H9 (cell line): ENCODE measurements at regions not wholly inside any gene's neighbourhood (a gene's known extent, or its start where the extent isn't known, plus 50 kb on each side); places are given as distances from the start of the nearest gene placed in this dataset.

Experiments
- DNase-seq: peaks from one replicate; pipeline ENCODE4 v3.0.0-alpha.2; 2017
- H2AFZ ChIP-seq: one replicate; pipeline ENCODE4 v1.6.1; 2013; ENCODE audit warnings: mild to moderate bottlenecking, low read length, control low read depth, moderate library complexity
- H2AK5ac ChIP-seq: 2 replicates; pipeline ENCODE4 v1.6.1; 2013; ENCODE audit warnings: low read length, control low read depth, mixed read lengths; ENCODE audit not compliant: insufficient read length
- H2BK120ac ChIP-seq: one replicate; pipeline ENCODE4 v1.6.1; 2013; ENCODE audit warnings: low read depth, mild to moderate bottlenecking, low read length, control low read depth, inconsistent platforms; ENCODE audit not compliant: poor library complexity, severe bottlenecking
- H2BK12ac ChIP-seq: 2 replicates; pipeline ENCODE4 v1.6.1; 2013; ENCODE audit warnings: low read length, control low read depth, mixed read lengths, low read depth; ENCODE audit not compliant: insufficient read length
- H2BK15ac ChIP-seq: 2 replicates; pipeline ENCODE4 v1.6.1; 2013; ENCODE audit warnings: low read depth, low read length, control low read depth
- H2BK20ac ChIP-seq: one replicate; pipeline ENCODE4 v1.6.1; 2013; ENCODE audit warnings: low read depth, mild to moderate bottlenecking, low read length, control low read depth, inconsistent platforms; ENCODE audit not compliant: poor library complexity, severe bottlenecking
- H2BK5ac ChIP-seq: 2 replicates; pipeline ENCODE4 v1.6.1; 2013; ENCODE audit warnings: low read length, control low read depth, mixed read lengths; ENCODE audit not compliant: insufficient read length
- H3K14ac ChIP-seq: 2 replicates; pipeline ENCODE4 v1.6.1; 2013; ENCODE audit warnings: low read length, control low read depth; ENCODE audit not compliant: insufficient read depth
- H3K18ac ChIP-seq: 2 replicates; pipeline ENCODE4 v1.6.1; 2013; ENCODE audit warnings: low read depth, mild to moderate bottlenecking, mixed read lengths, low read length, control low read depth; ENCODE audit not compliant: insufficient read length
- H3K23ac ChIP-seq: 2 replicates; pipeline ENCODE4 v1.6.1; 2013; ENCODE audit warnings: low read length, control low read depth, mixed read lengths, low read depth; ENCODE audit not compliant: insufficient read length
- H3K23me2 ChIP-seq: 2 replicates; pipeline ENCODE4 v1.6.1; 2013; ENCODE audit warnings: low read depth, mild to moderate bottlenecking, mixed read lengths, low read length, control low read depth; ENCODE audit not compliant: insufficient read length, poor library complexity, severe bottlenecking
- H3K27ac ChIP-seq: 2 replicates; pipeline ENCODE4 v1.5.1; 2013; ENCODE audit warnings: low read length, control low read depth, mixed read lengths, low read depth; ENCODE audit not compliant: insufficient read length
- H3K27me3 ChIP-seq: 2 replicates; pipeline ENCODE4 v1.6.1; 2013; ENCODE audit warnings: low read length, control low read depth, inconsistent platforms; ENCODE audit not compliant: insufficient read depth
- H3K4ac ChIP-seq: 2 replicates; pipeline ENCODE4 v1.6.1; 2013; ENCODE audit warnings: low read depth, mild to moderate bottlenecking, control low read depth, inconsistent platforms, low read length, moderate library complexity
- H3K4me1 ChIP-seq: 2 replicates; pipeline ENCODE4 v1.6.1; 2013; ENCODE audit warnings: low read length, control low read depth, inconsistent platforms; ENCODE audit not compliant: insufficient read depth
- H3K4me2 ChIP-seq: 2 replicates; pipeline ENCODE4 v1.6.1; 2013; ENCODE audit warnings: low read length, control low read depth, mixed read lengths; ENCODE audit not compliant: insufficient read length, insufficient read depth
- H3K56ac ChIP-seq: 2 replicates; pipeline ENCODE4 v1.6.1; 2013; ENCODE audit warnings: low read depth, mild to moderate bottlenecking, mixed read lengths, low read length, control low read depth; ENCODE audit not compliant: insufficient read length
- H3K79me1 ChIP-seq: 2 replicates; pipeline ENCODE4 v1.6.1; 2013; ENCODE audit warnings: low read depth, mild to moderate bottlenecking, moderate library complexity, low read length, control low read depth, inconsistent platforms; ENCODE audit not compliant: insufficient read depth, poor library complexity, severe bottlenecking
- H3K79me2 ChIP-seq: 2 replicates; pipeline ENCODE4 v1.6.1; 2013; ENCODE audit warnings: low read length, control low read depth, inconsistent platforms; ENCODE audit not compliant: insufficient read depth
- H3K9ac ChIP-seq: 2 replicates; pipeline ENCODE4 v1.6.1; 2013; ENCODE audit warnings: low read length, control low read depth, mixed read lengths; ENCODE audit not compliant: insufficient read length; ENCODE audit errors: extremely low read depth
- H3K9me3 ChIP-seq: one replicate; pipeline ENCODE4 v1.6.1; 2013; ENCODE audit warnings: low read depth, low read length, inconsistent platforms; ENCODE audit not compliant: control insufficient read depth
- H3T11ph ChIP-seq: one replicate; pipeline ENCODE4 v1.6.1; 2013; ENCODE audit warnings: mild to moderate bottlenecking, low read length, control low read depth, inconsistent platforms
- H4K20me1 ChIP-seq: one replicate; pipeline ENCODE4 v1.6.1; 2013; ENCODE audit not compliant: control insufficient read depth, insufficient read length, insufficient read depth
- H4K5ac ChIP-seq: 2 replicates; pipeline ENCODE4 v1.6.1; 2013; ENCODE audit warnings: low read depth, mild to moderate bottlenecking, mixed read lengths, low read length, control low read depth; ENCODE audit not compliant: insufficient read length
- H4K8ac ChIP-seq: replicated peaks from 2 replicates; pipeline ENCODE4 v1.6.1; 2013; ENCODE audit warnings: low read length, control low read depth, mixed read lengths, low read depth; ENCODE audit not compliant: insufficient read length
- H4K91ac ChIP-seq: 2 replicates; pipeline ENCODE4 v1.6.1; 2013; ENCODE audit warnings: low read depth, mild to moderate bottlenecking, moderate library complexity, mixed read lengths, low read length, control low read depth; ENCODE audit not compliant: insufficient read length
- H3K27ac Mint-ChIP-seq, 3 experiments: 2 replicates in 2 of 3; 3 replicates in 1 of 3; pipeline ENCODE4 v1.8.0; 2020 to 2021; ENCODE audit warnings: mixed read lengths in 3 of 3, mild to moderate bottlenecking in 1 of 3, moderate library complexity in 1 of 3
- H3K27me3 Mint-ChIP-seq: 2 replicates; pipeline ENCODE4 v1.8.0; 2021; ENCODE audit warnings: low read depth, mild to moderate bottlenecking, moderate library complexity, mixed read lengths
- H3K36me3 Mint-ChIP-seq, 3 experiments: 2 replicates in 2 of 3; 3 replicates in 1 of 3; pipeline ENCODE4 v1.8.0; 2020 to 2021; ENCODE audit warnings: low read depth in 3 of 3, mixed read lengths in 3 of 3; ENCODE audit not compliant: insufficient read depth in 1 of 3
- H3K4me1 Mint-ChIP-seq, 2 experiments: 2 replicates each; pipeline ENCODE4 v1.8.0; 2020; ENCODE audit warnings: mixed read lengths in 2 of 2
- H3K4me3 Mint-ChIP-seq, 2 experiments: 2 replicates in 1 of 2; 3 replicates in 1 of 2; pipeline ENCODE4 v1.8.0; 2020 to 2021; ENCODE audit warnings: mild to moderate bottlenecking in 2 of 2, mixed read lengths in 2 of 2, moderate library complexity in 1 of 2
- H3K9me3 Mint-ChIP-seq, 2 experiments: 2 replicates in 1 of 2; 3 replicates in 1 of 2; pipeline ENCODE4 v1.8.0; 2020; ENCODE audit warnings: mild to moderate bottlenecking in 2 of 2, mixed read lengths in 2 of 2, moderate library complexity in 1 of 2
- CTCF ChIP-seq: fragments of 200-600 bp; sonication (generic); conservative IDR thresholded peaks from 3 replicates; pipeline ENCODE4 v1.8.0; 2021; ENCODE audit warnings: antibody characterized with exemption, mild to moderate bottlenecking
- WGBS: extraction: QIAGEN DNeasy Blood & Tissue Kit; methylation state at CpG from one replicate; pipeline ENCODE4 v1.1.7; 2013; ENCODE audit warnings: missing lambda C conversion rate, low lambda C conversion rate, mixed read lengths; ENCODE audit not compliant: insufficient read length; ENCODE audit errors: extremely low coverage; 5-methylcytosine and 5-hydroxymethylcytosine counted together

DNA sequence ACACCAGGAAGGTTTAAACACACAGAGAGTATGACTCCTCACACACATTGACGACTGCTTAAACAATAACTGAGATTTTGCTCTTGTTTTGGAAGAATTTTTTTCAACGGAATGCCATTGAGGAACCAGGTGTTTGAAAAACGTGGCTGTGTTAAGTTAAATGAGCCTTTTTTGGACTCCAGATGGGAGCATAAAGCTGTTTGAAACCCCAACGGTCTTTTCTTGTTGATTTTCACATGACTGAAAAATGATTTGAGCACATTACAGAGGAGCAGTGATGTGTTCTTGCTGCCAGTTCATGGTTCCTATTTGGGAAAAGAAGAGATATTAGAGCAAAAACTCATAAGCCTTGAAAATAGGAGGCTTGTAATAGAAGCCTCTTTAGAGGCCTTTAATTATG, 97.8 kb upstream of the SELENOK start:
- H2BK12ac ChIP-seq, result no peak overlapping the region
- H3K27me3 ChIP-seq, result no peaks in the 10 kb centered on the region
- H4K8ac ChIP-seq, result no peak overlapping the region
- no peak overlapping the region for H2AK5ac ChIP-seq
- no peak overlapping the region for H3K23ac ChIP-seq
- H3K4me2 ChIP-seq, result no peak overlapping the region
- no peaks in the 10 kb centered on the region for H4K20me1 ChIP-seq
- TF ChIP-seq CTCF, result no peak
- H4K5ac ChIP-seq, result no peak overlapping the region
- DNase-seq, result no peak
- H3K23me2 ChIP-seq, result no peaks in the 10 kb centered on the region
- H3K36me3 Mint-ChIP-seq, result peaks cover 0 to 2% (median 0%) of the 10 kb centered on the region in 3 experiments; a peak in 1 of 7 replicates
- no peaks in the 10 kb centered on the region for H3K4me1 ChIP-seq
- no peaks in the 10 kb centered on the region for H3K9me3 Mint-ChIP-seq
- H3T11ph ChIP-seq, result no peak overlapping the region
- H4K91ac ChIP-seq, result no peak overlapping the region
- no peak overlapping the region for H2BK120ac ChIP-seq
- H3K56ac ChIP-seq, result no peak overlapping the region
- H3K4me1 Mint-ChIP-seq, result no peaks in the 10 kb centered on the region; a peak in 1 of 4 replicates
- no peaks in the 10 kb centered on the region for H3K27me3 Mint-ChIP-seq
- no peak overlapping the region for H3K9ac ChIP-seq
- H3K79me2 ChIP-seq, result no peaks in the 10 kb centered on the region
- no peak overlapping the region for H3K4ac ChIP-seq
- no peak overlapping the region for H3K18ac ChIP-seq
- H3K27ac ChIP-seq, result no peak overlapping the region
- no peak overlapping the region for H2BK20ac ChIP-seq
- H2BK5ac ChIP-seq, result no peak overlapping the region
- H2BK15ac ChIP-seq, result no peak overlapping the region
- H2AFZ ChIP-seq, result no peak overlapping the region
- no peaks in the 10 kb centered on the region for H3K79me1 ChIP-seq
- H3K27ac Mint-ChIP-seq, result no peak overlapping the region
- no peak overlapping the region for H3K4me3 Mint-ChIP-seq
- no CpG with 5 or more reads among the region's 4 CpGs for whole genome bisulfite sequencing
- H3K14ac ChIP-seq, result no peak overlapping the region
- H3K9me3 ChIP-seq, result no peaks in the 10 kb centered on the region
